Thoracic aorta (tissue), 2 donors: ENCODE measurements at regions not wholly inside any gene's neighbourhood (a gene's known extent, or its start where the extent isn't known, plus 50 kb on each side); places are given as distances from the start of the nearest gene placed in this dataset.
"Not testable (repeated sequence)": the region's sequence is repeated elsewhere in the genome, so short reads cannot be mapped to it uniquely, and the experiment has no call there.

Experiments used
- ATAC-seq: fragments of 150-250 bp; one replicate; pipeline ENCODE4 v1.8.0; 2017; ENCODE audit warnings: low read depth; ENCODE audit not compliant: insufficient number of reproducible peaks, low FRiP score
- DNase-seq: peaks from one replicate; pipeline ENCODE4 v3.0.0-alpha.2; 2020; ENCODE audit warnings: low spot score
- H3K27ac ChIP-seq, 2 donors: fragments of 200-600 bp; sonication (generic); 1 replicate in 1 of 2; 2 replicates in 1 of 2; pipeline ENCODE4 v1.5.1; 2016; ENCODE audit warnings: mild to moderate bottlenecking in 2 of 2, moderate library complexity in 2 of 2
- H3K27me3 ChIP-seq: fragments of 200-600 bp; sonication (generic); replicated peaks from 2 replicates; pipeline ENCODE4 v1.6.0; 2016; ENCODE audit warnings: mild to moderate bottlenecking; ENCODE audit not compliant: insufficient read depth
- H3K36me3 ChIP-seq: fragments of 200-600 bp; sonication (generic); one replicate; pipeline ENCODE4 v1.5.1; 2016
- H3K4me1 ChIP-seq, 2 donors: fragments of 200-600 bp; sonication (generic); 1 replicate in 1 of 2; 2 replicates in 1 of 2; pipeline versions ENCODE4 v1.5.1 to v1.6.0; 2016; ENCODE audit warnings: low read depth in 2 of 2, mild to moderate bottlenecking in 1 of 2; ENCODE audit not compliant: control insufficient read depth in 1 of 2
- H3K4me3 ChIP-seq: fragments of 200-600 bp; sonication (generic); 2 replicates; pipeline ENCODE4 v1.5.1; 2016; ENCODE audit warnings: mild to moderate bottlenecking
- H3K9me3 ChIP-seq: fragments of 200-600 bp; sonication (generic); 2 replicates; pipeline ENCODE4 v1.5.1; 2016
- TF ChIP-seq, protein P1 (sequence below): fragments of 200-600 bp; sonication (generic); IDR thresholded peaks from one replicate; pipeline ENCODE4 v1.5.1; 2019; ENCODE audit warnings: antibody characterized with exemption

DNA sequence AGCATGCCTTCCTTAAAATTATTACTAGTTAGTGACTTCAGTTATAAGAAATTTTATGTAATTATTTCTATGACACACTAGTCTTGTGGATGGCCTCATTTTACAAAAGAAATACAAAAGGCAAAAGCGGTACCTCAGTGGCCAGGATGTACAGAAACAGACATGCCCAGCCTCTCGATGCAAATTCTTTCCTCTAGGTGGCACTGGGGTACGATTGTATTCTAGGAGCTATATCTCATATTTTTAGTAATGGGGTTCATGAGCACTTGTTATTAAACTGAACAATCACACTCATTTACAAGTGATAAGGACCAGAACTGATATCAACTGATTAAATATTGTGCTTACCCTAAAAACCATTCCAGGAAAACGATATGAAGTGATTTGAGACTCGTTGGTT, 59.8 kb downstream of the SOD2 start:
- H3K4me3 ChIP-seq = no peak overlapping the region
- H3K9me3 ChIP-seq = no peaks in the 10 kb centered on the region
- DNase-seq (no peak), ATAC-seq (no peak)
- H3K36me3 ChIP-seq = no peaks in the 10 kb centered on the region
- H3K4me1 ChIP-seq = no peaks in the 10 kb centered on the region
- no peaks in the 10 kb centered on the region for H3K27me3 ChIP-seq
- TF ChIP-seq, protein P1, sequence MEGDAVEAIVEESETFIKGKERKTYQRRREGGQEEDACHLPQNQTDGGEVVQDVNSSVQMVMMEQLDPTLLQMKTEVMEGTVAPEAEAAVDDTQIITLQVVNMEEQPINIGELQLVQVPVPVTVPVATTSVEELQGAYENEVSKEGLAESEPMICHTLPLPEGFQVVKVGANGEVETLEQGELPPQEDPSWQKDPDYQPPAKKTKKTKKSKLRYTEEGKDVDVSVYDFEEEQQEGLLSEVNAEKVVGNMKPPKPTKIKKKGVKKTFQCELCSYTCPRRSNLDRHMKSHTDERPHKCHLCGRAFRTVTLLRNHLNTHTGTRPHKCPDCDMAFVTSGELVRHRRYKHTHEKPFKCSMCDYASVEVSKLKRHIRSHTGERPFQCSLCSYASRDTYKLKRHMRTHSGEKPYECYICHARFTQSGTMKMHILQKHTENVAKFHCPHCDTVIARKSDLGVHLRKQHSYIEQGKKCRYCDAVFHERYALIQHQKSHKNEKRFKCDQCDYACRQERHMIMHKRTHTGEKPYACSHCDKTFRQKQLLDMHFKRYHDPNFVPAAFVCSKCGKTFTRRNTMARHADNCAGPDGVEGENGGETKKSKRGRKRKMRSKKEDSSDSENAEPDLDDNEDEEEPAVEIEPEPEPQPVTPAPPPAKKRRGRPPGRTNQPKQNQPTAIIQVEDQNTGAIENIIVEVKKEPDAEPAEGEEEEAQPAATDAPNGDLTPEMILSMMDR = peak; percentile 13
- H3K27ac ChIP-seq = no peak overlapping the region

DNA sequence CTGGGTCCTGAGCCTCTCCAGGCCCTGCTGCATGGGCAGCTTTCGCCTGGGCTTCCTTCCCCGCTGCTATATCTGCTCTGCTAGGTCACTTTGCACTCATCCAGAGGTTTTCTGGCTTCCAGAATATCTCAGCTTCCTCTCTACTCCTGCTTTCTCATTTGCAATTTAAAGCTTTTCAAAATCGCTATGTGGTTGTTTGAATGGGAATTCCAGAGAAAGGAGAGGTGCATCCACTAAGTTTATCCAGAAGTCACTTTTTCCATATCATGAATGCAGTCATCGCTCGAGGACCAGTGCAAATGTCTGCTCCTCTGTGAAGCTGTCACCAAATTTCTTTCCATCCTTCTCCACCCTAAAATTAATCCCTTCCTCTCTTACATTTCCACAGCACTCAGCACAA, 61.2 kb downstream of the SOD2 start:
- TF ChIP-seq, protein P1 = no peak
- ATAC-seq = no peak
- no peaks in the 10 kb centered on the region for H3K36me3 ChIP-seq

DNA sequence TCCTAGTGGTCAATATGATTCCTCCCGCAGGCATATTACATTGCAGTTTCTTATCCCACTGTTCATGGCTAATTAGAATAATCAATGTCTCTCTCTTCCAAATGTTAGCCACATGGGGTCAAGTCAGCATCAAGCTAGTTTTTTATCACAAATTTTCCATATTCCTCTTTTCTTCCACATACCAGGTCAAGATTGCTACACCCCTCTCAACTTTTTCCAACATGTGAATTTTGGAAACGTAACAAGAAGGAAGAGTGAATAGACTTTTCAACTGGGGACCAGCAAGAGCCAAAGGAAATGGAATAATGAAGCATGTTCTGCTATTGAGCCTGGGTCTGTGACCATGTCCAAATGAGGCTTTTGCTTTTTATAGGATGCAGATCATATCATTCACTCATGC, 65.1 kb downstream of the SOD2 start:
- ATAC-seq (no peak), DNase-seq (no peak)
- no peak overlapping the region for H3K4me3 ChIP-seq
- TF ChIP-seq, protein P1 = no peak
- no peaks in the 10 kb centered on the region for H3K9me3 ChIP-seq
- no peaks in the 10 kb centered on the region for H3K4me1 ChIP-seq
- H3K27me3 ChIP-seq = no peaks in the 10 kb centered on the region
- H3K27ac ChIP-seq = no peak overlapping the region
- no peaks in the 10 kb centered on the region for H3K36me3 ChIP-seq

More for the DNA sequence above, 61.2 kb downstream of the SOD2 start:
- H3K27ac ChIP-seq = no peak overlapping the region
- no peaks in the 10 kb centered on the region for H3K9me3 ChIP-seq
- no peak for DNase-seq
- no peaks in the 10 kb centered on the region for H3K27me3 ChIP-seq
- H3K4me3 ChIP-seq = no peak overlapping the region
- no peaks in the 10 kb centered on the region for H3K4me1 ChIP-seq

DNA sequence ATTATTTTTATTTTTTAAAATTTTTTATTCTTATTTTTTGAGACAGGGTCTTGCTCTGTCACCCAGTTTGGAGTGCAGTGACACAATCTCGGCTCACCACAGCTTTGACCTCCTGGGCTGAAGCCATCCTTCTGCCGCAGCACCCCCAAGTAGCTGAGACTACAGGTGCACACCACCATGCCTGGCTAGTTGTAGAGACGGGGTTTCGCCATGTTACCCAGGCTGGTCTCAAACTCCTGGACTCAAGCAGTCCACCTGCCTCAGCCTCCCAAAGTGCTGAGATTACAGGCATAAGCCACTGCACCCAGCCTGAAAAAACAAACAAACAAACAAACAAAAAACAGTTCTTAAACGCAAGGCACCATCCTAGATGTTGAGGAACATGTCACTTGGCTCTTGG, 66.5 kb downstream of the SOD2 start:
- H3K9me3 ChIP-seq, H3K27me3 ChIP-seq, DNase-seq, ATAC-seq, H3K27ac ChIP-seq, H3K36me3 ChIP-seq, H3K4me3 ChIP-seq, H3K4me1 ChIP-seq: not testable (repeated sequence)

DNA sequence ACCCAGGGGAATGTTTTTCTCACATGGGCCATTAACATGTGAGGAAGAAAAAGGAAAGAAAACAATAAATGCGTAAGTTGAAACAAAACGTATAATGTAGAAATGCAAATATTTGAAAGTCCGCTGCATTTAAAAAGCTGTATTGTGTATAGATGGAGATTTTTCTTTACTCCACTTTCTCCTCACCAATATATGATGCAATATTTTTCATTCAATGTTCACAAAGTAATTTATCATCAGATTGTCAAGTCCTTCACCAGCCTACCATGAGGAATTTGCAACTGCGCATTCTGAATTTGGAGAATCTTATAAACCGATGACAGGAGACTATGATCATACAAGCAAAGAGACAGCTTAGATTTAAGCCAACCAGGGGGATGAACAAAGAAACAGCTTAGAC, 69.9 kb downstream of the SOD2 start:
- DNase-seq (no peak), ATAC-seq (no peak)
- no peaks in the 10 kb centered on the region for H3K9me3 ChIP-seq
- TF ChIP-seq, protein P1 = no peak
- no peaks in the 10 kb centered on the region for H3K27me3 ChIP-seq
- no peaks in the 10 kb centered on the region for H3K4me1 ChIP-seq
- H3K36me3 ChIP-seq = no peaks in the 10 kb centered on the region
- H3K4me3 ChIP-seq = no peak overlapping the region
- no peak overlapping the region for H3K27ac ChIP-seq

DNA sequence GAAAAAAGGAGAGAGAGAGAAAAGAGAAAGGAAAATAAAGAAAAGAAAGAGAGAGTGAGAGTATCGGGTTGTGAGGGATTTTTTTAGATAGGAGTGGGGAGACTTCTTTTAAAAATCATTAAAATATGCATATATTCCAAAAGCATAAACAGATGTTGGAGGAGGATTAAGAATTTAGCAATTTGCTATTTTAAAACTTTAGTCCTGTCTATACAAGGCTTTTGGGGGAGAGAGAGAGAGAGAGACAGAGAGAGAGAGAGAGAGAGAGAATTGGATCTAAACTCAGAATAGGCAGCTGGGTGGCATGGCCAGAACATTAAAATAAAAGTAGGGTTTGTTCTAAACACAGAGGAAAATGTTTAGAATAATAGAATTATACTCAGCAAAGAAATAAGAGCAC, 72.1 kb downstream of the SOD2 start:
- H3K9me3 ChIP-seq = peaks cover 13% of the 10 kb centered on the region
- ATAC-seq = no peak
- no peak overlapping the region for H3K27ac ChIP-seq
- TF ChIP-seq, protein P1 = no peak
- no peak overlapping the region for H3K4me3 ChIP-seq
- no peaks in the 10 kb centered on the region for H3K27me3 ChIP-seq
- H3K36me3 ChIP-seq = no peaks in the 10 kb centered on the region
- DNase-seq = no peak
- no peaks in the 10 kb centered on the region for H3K4me1 ChIP-seq
